OCI-LY3 (cell line): ENCODE measurements at regions not wholly inside any gene's neighbourhood (a gene's known extent, or its start where the extent isn't known, plus 50 kb on each side); places are given as distances from the start of the nearest gene placed in this dataset.

ENCODE experiments used
- EZH2phosphoT487 ChIP-seq: fragments of 200-600 bp; shearing (Covaris generic); IDR thresholded peaks from 2 replicates; pipeline ENCODE4 v1.6.1; 2018; ENCODE audit warnings: antibody characterized with exemption, mixed run types, low read depth
- TF ChIP-seq, protein P1 (sequence below): fragments of 200-600, 300-600 bp; sonication (generic); IDR thresholded peaks from 2 replicates; pipeline ENCODE4 v1.5.1; 2014; ENCODE audit warnings: antibody characterized with exemption, low read length, low read depth

DNA sequence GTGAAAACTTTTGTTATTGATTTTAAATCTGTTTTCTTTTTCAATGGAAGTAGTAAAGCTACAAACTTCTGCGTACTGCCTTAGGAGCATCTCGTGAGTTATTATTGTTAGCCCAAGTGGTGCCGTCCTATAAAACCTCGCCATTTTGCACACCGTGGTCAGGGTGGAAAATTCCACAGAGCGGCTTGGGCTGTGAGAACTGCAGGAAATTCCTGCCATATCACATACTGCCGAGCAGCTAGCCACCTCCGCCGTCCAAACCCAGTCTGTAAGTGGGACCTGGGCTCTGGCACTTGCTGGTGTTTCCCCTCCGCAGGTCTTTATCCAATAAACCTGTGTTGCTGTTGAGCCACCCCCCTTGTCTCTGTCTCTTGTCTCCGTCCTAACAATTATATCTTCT, 88.0 kb upstream of the POU2AF2 start:
- TF ChIP-seq, protein P1, sequence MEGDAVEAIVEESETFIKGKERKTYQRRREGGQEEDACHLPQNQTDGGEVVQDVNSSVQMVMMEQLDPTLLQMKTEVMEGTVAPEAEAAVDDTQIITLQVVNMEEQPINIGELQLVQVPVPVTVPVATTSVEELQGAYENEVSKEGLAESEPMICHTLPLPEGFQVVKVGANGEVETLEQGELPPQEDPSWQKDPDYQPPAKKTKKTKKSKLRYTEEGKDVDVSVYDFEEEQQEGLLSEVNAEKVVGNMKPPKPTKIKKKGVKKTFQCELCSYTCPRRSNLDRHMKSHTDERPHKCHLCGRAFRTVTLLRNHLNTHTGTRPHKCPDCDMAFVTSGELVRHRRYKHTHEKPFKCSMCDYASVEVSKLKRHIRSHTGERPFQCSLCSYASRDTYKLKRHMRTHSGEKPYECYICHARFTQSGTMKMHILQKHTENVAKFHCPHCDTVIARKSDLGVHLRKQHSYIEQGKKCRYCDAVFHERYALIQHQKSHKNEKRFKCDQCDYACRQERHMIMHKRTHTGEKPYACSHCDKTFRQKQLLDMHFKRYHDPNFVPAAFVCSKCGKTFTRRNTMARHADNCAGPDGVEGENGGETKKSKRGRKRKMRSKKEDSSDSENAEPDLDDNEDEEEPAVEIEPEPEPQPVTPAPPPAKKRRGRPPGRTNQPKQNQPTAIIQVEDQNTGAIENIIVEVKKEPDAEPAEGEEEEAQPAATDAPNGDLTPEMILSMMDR: no peak
- TF ChIP-seq EZH2phosphoT487: no peak
